ENCODE measurements at regions not wholly inside any gene's neighbourhood (a gene's known extent, or its start where the extent isn't known, plus 50 kb on each side); places are given as distances from the start of the nearest gene placed in this dataset.

- H3K4me1 ChIP-seq (ENCODE audit: insufficient read depth, low read length) = no peaks in the 10 kb centered on the region
- H3K36me3 ChIP-seq (ENCODE audit: insufficient read depth, low read length) = no peaks in the 10 kb centered on the region
- ATAC-seq (ENCODE audit: insufficient read depth, low read depth) = no peak
- H3K27ac ChIP-seq (ENCODE audit: low read length) = no peak overlapping the region
- TF ChIP-seq, protein P1, sequence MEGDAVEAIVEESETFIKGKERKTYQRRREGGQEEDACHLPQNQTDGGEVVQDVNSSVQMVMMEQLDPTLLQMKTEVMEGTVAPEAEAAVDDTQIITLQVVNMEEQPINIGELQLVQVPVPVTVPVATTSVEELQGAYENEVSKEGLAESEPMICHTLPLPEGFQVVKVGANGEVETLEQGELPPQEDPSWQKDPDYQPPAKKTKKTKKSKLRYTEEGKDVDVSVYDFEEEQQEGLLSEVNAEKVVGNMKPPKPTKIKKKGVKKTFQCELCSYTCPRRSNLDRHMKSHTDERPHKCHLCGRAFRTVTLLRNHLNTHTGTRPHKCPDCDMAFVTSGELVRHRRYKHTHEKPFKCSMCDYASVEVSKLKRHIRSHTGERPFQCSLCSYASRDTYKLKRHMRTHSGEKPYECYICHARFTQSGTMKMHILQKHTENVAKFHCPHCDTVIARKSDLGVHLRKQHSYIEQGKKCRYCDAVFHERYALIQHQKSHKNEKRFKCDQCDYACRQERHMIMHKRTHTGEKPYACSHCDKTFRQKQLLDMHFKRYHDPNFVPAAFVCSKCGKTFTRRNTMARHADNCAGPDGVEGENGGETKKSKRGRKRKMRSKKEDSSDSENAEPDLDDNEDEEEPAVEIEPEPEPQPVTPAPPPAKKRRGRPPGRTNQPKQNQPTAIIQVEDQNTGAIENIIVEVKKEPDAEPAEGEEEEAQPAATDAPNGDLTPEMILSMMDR (IDR thresholded peaks at IDR 0.05; ENCODE audit: borderline replicate concordance, extremely low read depth, low read length, poor library complexity, severe bottlenecking) = no peak
- TF ChIP-seq EZH2 (IDR thresholded peaks at IDR 0.05; ENCODE audit: borderline replicate concordance, low read depth, low read length, severe bottlenecking) = no peak
- H3K27me3 ChIP-seq (ENCODE audit: insufficient read depth, low read length, poor library complexity) = no peaks in the 10 kb centered on the region
- no peak overlapping the region for H3K4me3 ChIP-seq (ENCODE audit: low read depth in 1 of 2, low read length in 2 of 2)
- no peak overlapping the region for H3K9ac ChIP-seq (ENCODE audit: low read depth, low read length)
- DNase-seq = no peak
- H2AFZ ChIP-seq (ENCODE audit: low read depth, low read length) = no peak overlapping the region
- no peak overlapping the region for H3K4me2 ChIP-seq (ENCODE audit: insufficient read depth, low read length)
- no peaks in the 10 kb centered on the region for H3K9me3 ChIP-seq (ENCODE audit: insufficient read depth, low read length, severe bottlenecking)
- no peaks in the 10 kb centered on the region for H3K79me2 ChIP-seq (ENCODE audit: insufficient read depth, low read length)
- H4K20me1 ChIP-seq (ENCODE audit: insufficient read depth, low read length) = no peaks in the 10 kb centered on the region
Observed at GRCh38 chr10:4385231-4385870, 440.7 kb upstream of the AKR1E2 start.

GRCh38 chr10:4384245-4384644, 441.8 kb upstream of the AKR1E2 start:
- no peak overlapping the region for H3K4me3 ChIP-seq (ENCODE audit: low read depth in 1 of 2, low read length in 2 of 2)
- H3K9ac ChIP-seq (ENCODE audit: low read depth, low read length) = no peak overlapping the region
- H3K27me3 ChIP-seq (ENCODE audit: insufficient read depth, low read length, poor library complexity) = no peaks in the 10 kb centered on the region

GRCh38 chr10:4383651-4384098, 442.3 kb upstream of the AKR1E2 start:
- no peaks in the 10 kb centered on the region for H3K27me3 ChIP-seq (ENCODE audit: insufficient read depth, low read length, poor library complexity)
- no peak overlapping the region for H3K27ac ChIP-seq (ENCODE audit: low read length)
- DNase-seq (no peak), ATAC-seq (ENCODE audit: insufficient read depth, low read depth) (no peak)
- H3K36me3 ChIP-seq (ENCODE audit: insufficient read depth, low read length) = no peaks in the 10 kb centered on the region
- no peak for TF ChIP-seq EZH2 (IDR thresholded peaks at IDR 0.05; ENCODE audit: borderline replicate concordance, low read depth, low read length, severe bottlenecking)
- TF ChIP-seq, protein P1 (IDR thresholded peaks at IDR 0.05; ENCODE audit: borderline replicate concordance, extremely low read depth, low read length, poor library complexity, severe bottlenecking) = no peak
- H3K4me3 ChIP-seq (ENCODE audit: low read depth in 1 of 2, low read length in 2 of 2) = no peak overlapping the region
- H2AFZ ChIP-seq (ENCODE audit: low read depth, low read length) = no peak overlapping the region
- no peaks in the 10 kb centered on the region for H4K20me1 ChIP-seq (ENCODE audit: insufficient read depth, low read length)
- H3K9ac ChIP-seq (ENCODE audit: low read depth, low read length) = no peak overlapping the region
- no peak overlapping the region for H3K4me2 ChIP-seq (ENCODE audit: insufficient read depth, low read length)
- H3K4me1 ChIP-seq (ENCODE audit: insufficient read depth, low read length) = no peaks in the 10 kb centered on the region
- H3K79me2 ChIP-seq (ENCODE audit: insufficient read depth, low read length) = no peaks in the 10 kb centered on the region
- H3K9me3 ChIP-seq (ENCODE audit: insufficient read depth, low read length, severe bottlenecking) = no peaks in the 10 kb centered on the region

More at GRCh38 chr10:4384245-4384644, 441.8 kb upstream of the AKR1E2 start:
- no peak for ATAC-seq (ENCODE audit: insufficient read depth, low read depth)
- Histone ChIP-seq H3K79me2 (ENCODE audit: insufficient read depth, low read length) (no peaks in the 10 kb centered on the region), H3K4me2 (ENCODE audit: insufficient read depth, low read length) (no peak overlapping the region), H3K4me1 (ENCODE audit: insufficient read depth, low read length) (no peaks in the 10 kb centered on the region), H2AFZ (ENCODE audit: low read depth, low read length) (no peak overlapping the region), H3K36me3 (ENCODE audit: insufficient read depth, low read length) (no peaks in the 10 kb centered on the region), H3K9me3 (ENCODE audit: insufficient read depth, low read length, severe bottlenecking) (no peaks in the 10 kb centered on the region), H3K27ac (ENCODE audit: low read length) (no peak overlapping the region), H4K20me1 (ENCODE audit: insufficient read depth, low read length) (no peaks in the 10 kb centered on the region)
- TF ChIP-seq EZH2 (IDR thresholded peaks at IDR 0.05; ENCODE audit: borderline replicate concordance, low read depth, low read length, severe bottlenecking) = no peak
- TF ChIP-seq, protein P1 (IDR thresholded peaks at IDR 0.05; ENCODE audit: borderline replicate concordance, extremely low read depth, low read length, poor library complexity, severe bottlenecking) = no peak
- no peak for DNase-seq

Measured in DND-41 (cell line).